Stimulated activated CD8-positive, alpha-beta memory T cell treated with anti-CD3 and anti-CD28 coated beads, Interleukin-15, amount 100 ng/mL, for 48 hours (primary cell): ENCODE measurements at regions not wholly inside any gene's neighbourhood (a gene's known extent, or its start where the extent isn't known, plus 50 kb on each side); places are given as distances from the start of the nearest gene placed in this dataset.

Experiments used
- DNase-seq, 2 donors: peaks; one replicate each; pipeline ENCODE4 v3.0.0-alpha.2; 2020; ENCODE audit warnings: low read depth in 2 of 2

DNA sequence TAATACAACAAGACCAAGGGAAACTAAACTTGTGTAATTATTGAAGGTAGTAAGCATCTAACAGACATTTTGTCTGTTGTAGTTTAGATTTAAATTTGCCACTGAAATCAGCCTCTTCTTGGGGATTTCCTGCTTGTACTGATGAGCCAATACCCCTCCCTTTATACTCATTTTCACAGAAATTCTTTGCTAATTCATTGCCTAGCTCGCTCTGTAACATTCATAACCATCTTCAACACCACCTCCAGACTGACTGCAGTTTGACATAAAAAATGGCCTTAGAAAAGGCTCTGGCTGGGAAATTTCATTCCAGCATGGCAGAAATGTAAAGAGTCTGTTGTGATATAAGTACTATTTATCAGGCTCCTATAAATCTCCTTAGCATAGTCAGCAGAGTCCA lies 109.7 kb upstream of the FLRT2 start:
- DNase-seq = no peak

DNA sequence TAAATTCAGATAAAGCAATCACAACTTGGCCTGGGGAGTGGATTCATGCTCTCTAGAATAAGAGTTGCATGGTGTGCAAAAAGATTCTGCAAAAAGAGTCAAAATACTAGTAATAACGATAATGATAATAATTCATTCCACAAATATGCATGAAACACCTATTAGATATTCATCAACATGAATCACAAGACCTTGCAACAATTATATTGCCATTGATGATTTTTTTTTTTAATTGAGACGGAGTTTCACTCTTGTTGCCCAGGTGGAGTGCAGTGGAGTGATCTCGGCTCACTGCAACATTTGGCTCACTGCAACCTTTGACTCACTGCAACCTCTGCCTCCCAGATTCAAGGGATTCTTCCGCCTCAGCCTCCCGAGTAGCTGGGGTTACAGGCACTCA lies 109.2 kb upstream of the FLRT2 start:
- DNase-seq = no peak

DNA sequence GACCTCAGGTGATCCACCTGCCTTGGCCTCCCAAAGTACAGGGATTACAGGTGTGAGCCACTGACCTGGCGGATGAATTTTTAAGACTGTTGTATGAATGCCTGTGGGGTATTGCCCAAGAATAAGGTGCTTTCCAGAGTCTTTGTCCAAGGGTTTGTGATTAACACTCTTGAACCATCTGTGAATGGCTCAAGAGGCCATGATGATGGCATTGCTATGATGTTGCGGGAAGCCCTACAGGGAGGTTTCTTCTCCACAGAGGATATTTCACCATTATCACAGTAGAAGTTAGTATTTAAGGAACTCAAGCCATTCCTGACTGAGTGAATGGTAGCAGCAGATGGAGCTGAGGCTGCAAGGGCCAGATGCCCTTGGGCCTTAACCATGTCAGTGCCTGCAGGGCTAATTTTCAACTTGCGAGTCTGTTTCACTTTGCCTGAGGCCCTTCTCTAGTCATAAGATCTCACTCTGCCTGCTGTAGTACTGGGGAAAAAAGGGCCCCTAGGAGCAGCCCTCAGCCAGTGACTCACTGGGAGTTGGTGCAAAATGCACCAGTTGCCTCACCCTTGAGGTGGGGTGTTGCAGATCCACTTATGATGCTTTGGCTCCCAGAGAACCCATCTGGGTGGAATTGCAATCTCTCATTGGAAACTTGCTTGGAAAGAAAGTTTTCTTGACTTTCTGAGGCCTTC lies 108.6 kb upstream of the FLRT2 start:
- no peak for DNase-seq

DNA sequence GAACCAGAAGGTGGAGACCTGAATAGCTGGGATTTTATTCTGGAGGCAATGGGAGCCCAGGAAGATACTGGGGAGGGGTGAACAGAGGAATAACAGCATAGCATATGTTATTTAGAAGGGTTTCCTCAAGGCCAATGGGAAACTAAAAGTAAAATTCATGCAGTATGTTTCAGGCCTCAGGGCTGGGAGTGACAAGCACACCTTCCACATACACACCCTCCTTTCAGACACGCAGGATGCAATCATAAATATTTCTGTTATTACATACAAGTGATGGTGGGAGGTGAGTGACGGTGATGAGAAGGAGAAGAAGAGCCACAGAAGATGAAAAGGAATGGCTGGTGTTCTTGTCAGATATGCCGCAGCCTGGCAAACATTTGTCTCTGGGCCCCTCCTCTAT lies 106.1 kb upstream of the FLRT2 start:
- no peak for DNase-seq

- no peak for DNase-seq
These were observed 104.4 kb upstream of the FLRT2 start for GRCh38 chr14:85425507-85425906.

GRCh38 chr14:85426068-85426935 lies 103.6 kb upstream of the FLRT2 start:
- DNase-seq = no peak

DNA sequence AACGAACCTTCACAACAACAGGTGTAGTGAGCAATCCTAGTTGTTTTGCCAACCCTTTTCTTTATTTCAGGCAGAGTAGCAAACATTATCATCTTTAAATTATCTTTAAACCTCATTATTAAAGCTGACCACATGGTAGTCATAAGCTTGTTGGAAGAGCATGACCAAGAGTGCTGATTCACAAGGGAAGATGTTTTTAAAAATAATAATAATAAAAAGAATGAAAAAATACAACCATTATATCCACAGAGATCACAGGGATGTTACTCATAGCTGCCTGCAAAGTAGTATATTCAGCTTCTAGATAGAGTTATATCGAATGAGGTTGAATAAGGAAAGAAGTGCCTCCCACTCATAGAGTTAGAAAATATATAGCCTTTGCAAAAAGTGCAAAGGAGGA lies 101.0 kb upstream of the FLRT2 start:
- no peak for DNase-seq

DNA sequence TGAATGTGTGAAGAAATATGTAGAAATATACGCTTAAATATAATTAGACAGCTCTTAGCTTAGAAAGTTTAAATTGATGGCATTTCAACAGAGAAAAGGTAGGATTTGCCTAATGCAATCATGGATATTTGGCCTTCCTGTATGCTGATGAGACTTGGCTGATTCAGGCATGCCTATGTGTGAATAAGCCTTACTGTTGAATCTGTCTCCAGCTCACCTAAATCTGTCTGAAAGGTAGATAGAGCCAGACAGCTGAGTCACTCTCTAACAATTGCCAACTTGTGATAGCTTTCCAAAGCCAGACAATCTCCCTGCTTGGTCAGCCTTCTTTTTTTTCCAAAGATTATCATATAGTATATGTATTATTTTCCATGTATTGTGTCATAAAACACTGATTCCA lies 92.8 kb upstream of the FLRT2 start:
- no peak for DNase-seq

DNA sequence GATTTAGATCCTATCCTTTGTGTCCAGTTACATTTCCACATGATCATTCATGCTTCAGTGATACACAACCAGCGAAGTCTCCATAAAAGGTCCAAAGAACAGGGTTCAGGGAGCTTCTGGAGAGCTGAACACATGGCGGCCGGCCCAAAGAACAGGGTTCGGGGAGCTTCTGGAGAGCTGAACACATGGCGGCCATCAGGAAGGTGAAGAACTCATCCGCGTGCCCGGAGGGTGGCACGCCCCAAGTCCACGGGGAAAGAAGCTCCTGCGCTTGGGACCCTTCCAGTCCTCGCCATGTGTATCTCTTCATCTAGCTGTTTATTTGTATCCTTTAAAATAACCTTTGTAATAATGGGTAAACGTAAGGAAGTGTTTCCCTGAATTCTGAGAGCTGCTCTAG lies 91.9 kb upstream of the FLRT2 start:
- DNase-seq = no peak

DNA sequence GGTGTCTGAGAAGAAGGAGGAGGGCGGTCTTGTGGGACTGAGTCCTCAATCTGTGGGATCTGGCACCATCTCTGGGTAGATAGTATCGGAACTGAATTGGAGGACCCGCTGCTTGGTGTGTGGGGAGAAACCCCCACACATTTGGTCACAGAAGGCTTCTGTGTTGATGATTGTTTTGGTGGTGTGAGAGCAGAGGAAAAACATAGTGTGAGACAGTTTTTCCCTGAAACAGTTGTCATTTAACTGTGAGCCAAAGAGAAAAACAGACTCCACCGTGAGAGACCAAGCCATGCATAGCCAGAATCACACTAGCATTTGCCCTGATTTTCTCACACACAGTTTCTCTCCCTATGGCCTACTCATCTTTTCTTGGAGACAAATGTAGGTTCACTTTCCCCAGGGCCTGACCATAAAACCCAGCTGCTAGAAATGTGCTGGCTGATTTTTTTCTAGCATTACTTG lies 91.4 kb upstream of the FLRT2 start:
- DNase-seq = no peak

GRCh38 chr14:85439696-85440328 lies 90.1 kb upstream of the FLRT2 start:
- no peak for DNase-seq

DNA sequence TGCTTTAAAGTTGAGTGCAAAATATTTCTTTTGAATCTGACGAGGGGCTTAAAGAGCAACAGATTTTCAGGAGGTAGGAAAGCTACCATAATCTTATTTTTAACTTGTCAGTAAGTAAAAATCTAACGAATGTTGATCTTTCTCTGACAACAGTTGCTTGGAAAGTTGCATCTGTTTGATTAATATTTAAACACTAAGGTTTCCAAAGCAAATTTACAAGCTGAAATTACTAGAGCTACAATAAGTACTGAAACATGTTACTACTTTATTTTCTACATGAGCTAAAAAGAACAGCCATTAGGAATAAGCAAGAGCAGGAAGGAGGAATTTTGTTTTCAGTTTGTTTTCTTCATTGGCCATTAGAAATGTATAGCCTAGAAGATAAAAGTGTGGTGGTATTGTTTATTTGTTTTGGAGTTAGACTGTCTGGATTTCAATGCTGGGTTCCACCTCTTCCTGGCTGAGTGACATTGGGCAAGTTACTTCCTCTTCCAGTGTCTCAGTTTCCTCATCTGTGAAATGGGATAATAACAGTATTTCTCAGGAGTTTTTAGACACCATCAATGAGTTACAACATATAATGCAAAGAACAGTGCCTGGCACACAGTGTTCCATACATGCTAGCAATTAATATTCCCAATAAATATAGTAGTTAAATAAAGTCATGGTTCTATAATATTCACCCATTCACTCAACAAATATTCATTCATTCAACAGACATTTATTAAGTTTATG lies 87.9 kb upstream of the FLRT2 start:
- no peak for DNase-seq

- DNase-seq = no peak
These were observed 86.9 kb upstream of the FLRT2 start for GRCh38 chr14:85442996-85443395.

GRCh38 chr14:85444635-85445034 lies 85.3 kb upstream of the FLRT2 start:
- no peak for DNase-seq

DNA sequence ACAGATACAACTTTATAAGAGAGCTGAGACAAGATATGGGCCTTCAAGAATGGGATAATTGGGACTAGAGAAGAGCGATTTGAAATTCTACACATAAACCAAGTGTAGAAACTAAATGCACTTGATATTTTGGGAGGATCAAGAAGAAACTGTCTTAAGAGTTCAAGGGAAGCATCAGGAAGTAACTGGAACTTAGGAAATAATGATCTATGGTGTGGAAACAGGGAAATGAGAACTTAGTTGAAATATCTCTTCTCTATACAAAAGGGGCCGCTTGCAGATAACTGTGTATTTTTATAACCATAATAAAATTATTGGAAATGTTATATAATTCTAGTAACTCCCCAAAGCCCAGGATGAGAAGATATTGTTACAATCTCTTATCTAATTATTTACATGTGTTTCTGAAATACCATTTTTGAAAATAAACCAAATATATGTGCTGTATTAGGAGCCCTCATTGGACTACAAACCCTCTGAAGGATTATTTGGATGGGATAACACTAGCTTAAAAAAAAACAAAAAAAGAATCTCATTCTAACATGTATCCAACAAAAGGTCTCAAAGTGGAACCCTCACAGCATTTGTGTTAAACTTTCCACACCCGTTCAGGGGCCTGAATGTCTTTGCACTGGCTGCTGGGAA lies 84.7 kb upstream of the FLRT2 start:
- DNase-seq = no peak

DNA sequence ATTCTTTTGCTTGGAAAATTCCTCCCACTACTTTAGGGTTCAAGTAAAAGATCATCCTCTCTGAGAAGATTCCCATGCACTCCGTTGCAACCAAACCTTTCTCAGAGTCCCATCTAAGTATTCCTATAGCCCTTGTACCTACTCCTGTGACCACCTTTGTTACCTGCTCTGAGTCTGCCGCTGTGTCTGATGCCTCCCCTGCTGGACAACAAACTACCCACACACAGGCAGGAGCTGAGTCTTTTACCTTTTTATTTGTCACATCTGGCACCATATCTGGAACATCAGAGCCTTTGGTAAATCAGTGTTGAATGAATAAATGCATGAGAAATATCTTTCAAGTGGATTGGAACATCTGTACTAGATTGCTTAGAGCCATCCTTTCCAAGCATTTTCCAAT lies 82.1 kb upstream of the FLRT2 start:
- no peak for DNase-seq

- DNase-seq = no peak
These were observed 78.5 kb upstream of the FLRT2 start for GRCh38 chr14:85451421-85451820.

DNA sequence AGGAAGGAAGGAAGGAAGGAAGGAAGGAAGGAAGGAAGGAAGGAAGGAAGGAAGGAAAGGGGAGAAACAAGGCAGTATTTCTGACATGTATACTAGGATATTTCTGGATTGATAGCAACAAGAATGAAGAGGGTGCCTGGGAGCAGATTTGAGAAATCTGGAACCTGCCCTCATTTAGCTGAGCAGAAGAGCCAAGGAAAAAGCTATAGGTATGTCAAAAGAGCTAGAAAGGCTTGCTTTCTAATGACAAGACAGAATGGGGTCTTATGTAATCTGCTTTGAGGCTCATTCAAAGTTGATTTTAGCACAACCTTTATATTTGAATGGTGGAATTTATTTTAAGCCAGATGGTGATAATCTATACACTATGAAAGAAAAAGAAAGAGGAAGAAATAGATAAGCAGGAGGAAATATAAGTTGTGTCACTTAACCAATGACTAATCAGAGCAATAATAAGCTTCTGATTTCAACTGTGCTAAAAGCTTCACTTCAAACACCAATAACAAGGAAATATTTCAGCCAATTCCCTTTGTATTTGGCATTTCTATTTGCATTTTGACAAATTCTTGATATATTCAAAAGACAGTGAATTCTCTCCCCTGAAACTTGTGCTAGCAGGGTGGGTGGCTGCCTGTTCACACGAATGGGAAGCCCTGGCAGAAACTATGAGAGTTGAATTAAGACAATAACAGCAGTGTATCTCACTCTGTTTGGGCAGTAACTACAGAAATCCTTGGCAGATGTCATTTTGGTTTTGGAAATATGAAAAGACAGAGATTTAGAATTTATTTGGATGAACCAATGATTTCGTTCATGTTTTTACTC lies 76.3 kb upstream of the FLRT2 start:
- DNase-seq = no peak

DNA sequence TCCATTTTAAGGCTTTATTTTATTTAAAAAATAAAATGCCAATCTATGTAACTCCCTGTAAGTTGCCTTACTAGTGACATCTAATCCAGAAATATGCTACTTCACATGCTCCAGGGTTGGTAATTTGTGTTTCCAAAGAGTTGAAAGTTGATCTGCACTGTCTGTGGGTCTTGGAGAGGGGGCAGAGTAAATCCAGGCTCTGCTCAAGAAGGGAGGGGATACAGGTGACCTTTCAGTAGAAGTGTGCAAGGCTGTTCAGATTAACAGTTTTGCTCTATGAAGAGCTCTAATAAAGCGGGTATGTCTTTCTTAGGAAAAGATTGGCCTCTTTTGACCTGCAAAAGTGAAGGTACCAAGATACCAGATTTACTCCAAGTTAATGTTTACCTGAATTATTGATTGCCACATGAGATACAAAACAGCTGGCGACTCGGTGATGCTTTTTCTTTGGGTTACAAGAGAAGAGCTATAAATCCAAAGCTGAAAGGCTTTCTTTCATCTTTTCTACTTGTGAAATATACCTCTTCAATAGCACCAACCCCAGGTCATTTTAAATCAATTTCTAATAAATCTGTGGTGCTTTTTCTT lies 75.6 kb upstream of the FLRT2 start:
- no peak for DNase-seq

GRCh38 chr14:85459361-85460000 lies 70.5 kb upstream of the FLRT2 start:
- no peak for DNase-seq
